IPS-15b (cell line): ENCODE measurements at regions not wholly inside any gene's neighbourhood (a gene's known extent, or its start where the extent isn't known, plus 50 kb on each side); places are given as distances from the start of the nearest gene placed in this dataset.

ENCODE experiments used
- H3K27me3 ChIP-seq: one replicate; pipeline ENCODE4 v1.6.1; 2013; ENCODE audit warnings: low read length; ENCODE audit not compliant: control insufficient read depth, insufficient read depth
- H3K36me3 ChIP-seq: one replicate; pipeline ENCODE4 v1.6.1; 2013; ENCODE audit warnings: low read length; ENCODE audit not compliant: control insufficient read depth, insufficient read depth
- H3K4me1 ChIP-seq: one replicate; pipeline ENCODE4 v1.6.1; 2013; ENCODE audit warnings: mild to moderate bottlenecking, low read length; ENCODE audit not compliant: control insufficient read depth, insufficient read depth
- H3K4me3 ChIP-seq: one replicate; pipeline ENCODE4 v1.5.1; 2013; ENCODE audit warnings: low read depth, low read length
- H3K9ac ChIP-seq: one replicate; pipeline ENCODE4 v1.6.1; 2013; ENCODE audit warnings: low read depth, mild to moderate bottlenecking, low read length
- H3K9me3 ChIP-seq: one replicate; pipeline ENCODE4 v1.6.1; 2013; ENCODE audit warnings: mild to moderate bottlenecking, low read length; ENCODE audit not compliant: control insufficient read depth, insufficient read depth

GRCh38 chr4:27836523-27836922 is 975.9 kb downstream of the STIM2 start:
- Histone ChIP-seq H3K27me3 (no peaks in the 10 kb centered on the region), H3K9ac (no peak overlapping the region), H3K4me3 (no peak overlapping the region), H3K36me3 (no peaks in the 10 kb centered on the region), H3K4me1 (no peaks in the 10 kb centered on the region), H3K9me3 (no peaks in the 10 kb centered on the region)

GRCh38 chr4:27843776-27844175 is 983.1 kb downstream of the STIM2 start:
- H3K27me3 ChIP-seq = no peaks in the 10 kb centered on the region

GRCh38 chr4:27844376-27844775 is 983.7 kb downstream of the STIM2 start:
- Histone ChIP-seq H3K36me3 (no peaks in the 10 kb centered on the region), H3K27me3 (no peaks in the 10 kb centered on the region), H3K4me1 (no peaks in the 10 kb centered on the region), H3K9ac (no peak overlapping the region), H3K4me3 (no peak overlapping the region), H3K9me3 (no peaks in the 10 kb centered on the region)

More at GRCh38 chr4:27843776-27844175, 983.1 kb downstream of the STIM2 start:
- no peaks in the 10 kb centered on the region for H3K36me3 ChIP-seq
- no peak overlapping the region for H3K4me3 ChIP-seq
- H3K9me3 ChIP-seq = no peaks in the 10 kb centered on the region
- H3K4me1 ChIP-seq = no peaks in the 10 kb centered on the region
- H3K9ac ChIP-seq = no peak overlapping the region

- no peak overlapping the region for H3K9ac ChIP-seq
- no peaks in the 10 kb centered on the region for H3K9me3 ChIP-seq
- H3K27me3 ChIP-seq = no peaks in the 10 kb centered on the region
- no peaks in the 10 kb centered on the region for H3K36me3 ChIP-seq
- H3K4me1 ChIP-seq = no peaks in the 10 kb centered on the region
- H3K4me3 ChIP-seq = no peak overlapping the region
Measured at GRCh38 chr4:27846951-27847350, 986.3 kb downstream of the STIM2 start.

- Histone ChIP-seq H3K27me3 (no peaks in the 10 kb centered on the region), H3K9me3 (no peaks in the 10 kb centered on the region), H3K36me3 (no peaks in the 10 kb centered on the region), H3K4me1 (peaks cover 3% of the 10 kb centered on the region), H3K4me3 (no peak overlapping the region), H3K9ac (no peak overlapping the region)
Measured at GRCh38 chr4:27861381-27861787, 1000.7 kb downstream of the STIM2 start.

GRCh38 chr4:27861802-27862201 is 1001.2 kb downstream of the STIM2 start:
- Histone ChIP-seq H3K36me3 (no peaks in the 10 kb centered on the region), H3K9ac (no peak overlapping the region), H3K27me3 (no peaks in the 10 kb centered on the region), H3K4me3 (no peak overlapping the region), H3K4me1 (peaks cover 3% of the 10 kb centered on the region), H3K9me3 (no peaks in the 10 kb centered on the region)

GRCh38 chr4:27873596-27873995 is 1013.0 kb downstream of the STIM2 start:
- H3K9me3 ChIP-seq = no peaks in the 10 kb centered on the region
- no peaks in the 10 kb centered on the region for H3K36me3 ChIP-seq
- no peaks in the 10 kb centered on the region for H3K27me3 ChIP-seq
- H3K4me3 ChIP-seq = no peak overlapping the region
- H3K9ac ChIP-seq = no peak overlapping the region
- H3K4me1 ChIP-seq = no peaks in the 10 kb centered on the region

GRCh38 chr4:27881705-27882104 is 1021.1 kb downstream of the STIM2 start:
- H3K9me3 ChIP-seq = no peaks in the 10 kb centered on the region
- no peaks in the 10 kb centered on the region for H3K36me3 ChIP-seq
- H3K4me1 ChIP-seq = no peaks in the 10 kb centered on the region
- no peak overlapping the region for H3K4me3 ChIP-seq
- H3K9ac ChIP-seq = no peak overlapping the region
- no peaks in the 10 kb centered on the region for H3K27me3 ChIP-seq

GRCh38 chr4:27886120-27886519 is 1025.5 kb downstream of the STIM2 start:
- H3K36me3 ChIP-seq = no peaks in the 10 kb centered on the region
- no peaks in the 10 kb centered on the region for H3K9me3 ChIP-seq
- H3K4me1 ChIP-seq = no peaks in the 10 kb centered on the region
- H3K4me3 ChIP-seq = no peak overlapping the region
- no peak overlapping the region for H3K9ac ChIP-seq
- H3K27me3 ChIP-seq = no peaks in the 10 kb centered on the region

- Histone ChIP-seq H3K4me1 (no peaks in the 10 kb centered on the region), H3K4me3 (no peak overlapping the region), H3K9me3 (no peaks in the 10 kb centered on the region), H3K27me3 (no peaks in the 10 kb centered on the region), H3K36me3 (no peaks in the 10 kb centered on the region), H3K9ac (no peak overlapping the region)
Measured at GRCh38 chr4:27887646-27888045, 1027.0 kb downstream of the STIM2 start.

- no peaks in the 10 kb centered on the region for H3K36me3 ChIP-seq
- H3K9ac ChIP-seq = no peak overlapping the region
- H3K4me1 ChIP-seq = no peaks in the 10 kb centered on the region
- no peak overlapping the region for H3K4me3 ChIP-seq
- H3K9me3 ChIP-seq = no peaks in the 10 kb centered on the region
- H3K27me3 ChIP-seq = no peaks in the 10 kb centered on the region
Measured at GRCh38 chr4:27888505-27888904, 1027.9 kb downstream of the STIM2 start.

- no peaks in the 10 kb centered on the region for H3K9me3 ChIP-seq
- no peak overlapping the region for H3K4me3 ChIP-seq
- no peaks in the 10 kb centered on the region for H3K4me1 ChIP-seq
- H3K9ac ChIP-seq = no peak overlapping the region
- H3K36me3 ChIP-seq = no peaks in the 10 kb centered on the region
- no peaks in the 10 kb centered on the region for H3K27me3 ChIP-seq
Measured at GRCh38 chr4:27894951-27895350, 1034.3 kb downstream of the STIM2 start.

- Histone ChIP-seq H3K9ac (no peak overlapping the region), H3K36me3 (no peaks in the 10 kb centered on the region), H3K27me3 (no peaks in the 10 kb centered on the region), H3K4me3 (no peak overlapping the region), H3K4me1 (no peaks in the 10 kb centered on the region), H3K9me3 (no peaks in the 10 kb centered on the region)
Measured at GRCh38 chr4:27908356-27908755, 1047.7 kb downstream of the STIM2 start.
